Stomach (tissue), 8 donors: ENCODE measurements at regions not wholly inside any gene's neighbourhood (a gene's known extent, or its start where the extent isn't known, plus 50 kb on each side); places are given as distances from the start of the nearest gene placed in this dataset.

Experiments
- DNase-seq, 2 donors: peaks; one replicate each; pipeline versions ENCODE4 v3.0.0 to v3.0.0-alpha.2; 2013 to 2019
- H3K27ac ChIP-seq, 5 donors: fragments of 200-600 bp in 4 of 5; sonication (generic) in 4 of 5; one replicate each; pipeline ENCODE4 v1.5.1; 2013 to 2019; ENCODE audit warnings: mild to moderate bottlenecking in 1 of 5, moderate library complexity in 1 of 5
- H3K27me3 ChIP-seq, 3 donors: fragments of 200-600 bp; sonication (generic); one replicate each; pipeline ENCODE4 v1.5.1; 2017 to 2019; ENCODE audit warnings: mixed run types in 1 of 3
- H3K36me3 ChIP-seq, 4 donors: fragments of 200-600 bp; sonication (generic); 1 replicate in 3 of 4; 2 replicates in 1 of 4; pipeline ENCODE4 v1.5.1; 2016 to 2019
- H3K4me1 ChIP-seq, 4 donors: fragments of 200-600 bp; sonication (generic); one replicate each; pipeline ENCODE4 v1.5.1; 2016 to 2019
- H3K4me3 ChIP-seq, 4 donors: fragments of 200-600 bp; sonication (generic) in 3 of 4; one replicate each; pipeline ENCODE4 v1.5.1; 2016 to 2019; ENCODE audit warnings: mild to moderate bottlenecking in 1 of 4
- H3K9me3 ChIP-seq, 4 donors: fragments of 200-600 bp; sonication (generic); one replicate each; pipeline ENCODE4 v1.5.1; 2016 to 2019
- CTCF ChIP-seq, 7 experiments: fragments of 450-650 bp in 4 of 7; fragments of 200-600 bp in 3 of 7; sonication (generic) in 3 of 7; IDR thresholded peaks; one replicate each; pipeline ENCODE4 v1.5.1; 2016 to 2019; ENCODE audit warnings: antibody characterized with exemption in 7 of 7, control low read depth in 2 of 7, mild to moderate bottlenecking in 1 of 7
- EP300 ChIP-seq: sonication (generic); formaldehyde crosslinking; IDR thresholded peaks from one replicate; pipeline ENCODE4 v1.6.1; 2017; ENCODE audit warnings: antibody characterized with exemption
- POLR2A ChIP-seq, 4 donors: fragments of 450-650 bp; IDR thresholded peaks; one replicate each; pipeline ENCODE4 v1.6.1; 2016; ENCODE audit warnings: antibody characterized with exemption in 4 of 4, control low read depth in 2 of 4, mild to moderate bottlenecking in 1 of 4, moderate library complexity in 1 of 4
- POLR2AphosphoS5 ChIP-seq, 3 donors: sonication (generic); formaldehyde crosslinking; IDR thresholded peaks; one replicate each; pipeline ENCODE4 v1.6.1; 2016; ENCODE audit warnings: antibody characterized with exemption in 3 of 3
- WGBS, 5 donors: extraction: QIAGEN DNeasy Blood & Tissue Kit in 3 of 5; methylation state at CpG; one replicate each; pipeline versions ENCODE4 v1.1.5 to v1.1.7; 2013 to 2018; 5-methylcytosine and 5-hydroxymethylcytosine counted together
- intact Hi-C: fragments of 100-400 bp; cut with DNase I; formaldehyde crosslinking; loops from one replicate; pipeline ENCODE4 v1.15.1; 2023; ENCODE audit warnings: low total_unique reads
- donor health status: healthy with polysubstance abuse.
- donor health status: Bipolar disorder and iron deficiency.
- donor health status: healthy.

- no peak for DNase-seq
- TF ChIP-seq POLR2AphosphoS5 (IDR thresholded peaks at IDR 0.05) (no peak), EP300 (no peak), CTCF (IDR thresholded peaks at IDR 0.05) (no peak), POLR2A (IDR thresholded peaks at IDR 0.05) (no peak)
- Histone ChIP-seq H3K27ac (no peak overlapping the region), H3K4me3 (no peak overlapping the region), H3K9me3 (peaks cover 0 to 17% (median 9%) of the 10 kb centered on the region in 4 donors), H3K36me3 (no peaks in the 10 kb centered on the region), H3K27me3 (no peaks in the 10 kb centered on the region), H3K4me1 (no peaks in the 10 kb centered on the region)
- intact Hi-C loops = no loop called here
- 43 to 50% (median 48%) methylated on average over 4 of the region's 4 CpGs for WGBS, 5 donors
These were observed 69.0 kb upstream of the IRX1 start for GRCh38 chr5:3526551-3527185.

- no peaks in the 10 kb centered on the region for H3K36me3 ChIP-seq
- H3K9me3 ChIP-seq = peaks cover 0 to 17% (median 9%) of the 10 kb centered on the region in 4 donors
- no peak overlapping the region for H3K4me3 ChIP-seq
- intact Hi-C loops = no loop called here
- whole genome bisulfite sequencing, 5 donors = 77 to 93% (median 90%) methylated on average over 3 of the region's 3 CpGs
- TF ChIP-seq CTCF (IDR thresholded peaks at IDR 0.05) (no peak), EP300 (no peak), POLR2AphosphoS5 (IDR thresholded peaks at IDR 0.05) (no peak), POLR2A (IDR thresholded peaks at IDR 0.05) (no peak)
- DNase-seq = no peak
- H3K27ac ChIP-seq = no peak overlapping the region
- H3K27me3 ChIP-seq = no peaks in the 10 kb centered on the region
- no peaks in the 10 kb centered on the region for H3K4me1 ChIP-seq
These were observed 73.1 kb upstream of the IRX1 start for GRCh38 chr5:3522491-3522890.

- Histone ChIP-seq H3K27me3 (peaks cover 0 to 5% (median 0%) of the 10 kb centered on the region in 3 donors), H3K9me3 (peaks cover 0 to 1% (median under 1%) of the 10 kb centered on the region in 4 donors), H3K27ac (no peak overlapping the region), H3K36me3 (no peaks in the 10 kb centered on the region), H3K4me3 (no peak overlapping the region), H3K4me1 (no peaks in the 10 kb centered on the region)
- intact Hi-C loops = no loop called here
- DNase-seq = no peak
- TF ChIP-seq POLR2AphosphoS5 (IDR thresholded peaks at IDR 0.05) = no peak
- TF ChIP-seq POLR2A (IDR thresholded peaks at IDR 0.05) = no peak
- no peak for TF ChIP-seq CTCF (IDR thresholded peaks at IDR 0.05)
- TF ChIP-seq EP300 = no peak
- 80 to 91% (median 84%) methylated on average over 9 of the region's 9 CpGs for WGBS, 5 donors
These were observed 77.1 kb upstream of the IRX1 start for GRCh38 chr5:3518576-3518975.

GRCh38 chr5:3518051-3518450 is 77.6 kb upstream of the IRX1 start:
- Histone ChIP-seq H3K27me3 (peaks cover 0 to 7% (median 0%) of the 10 kb centered on the region in 3 donors), H3K9me3 (no peaks in the 10 kb centered on the region), H3K27ac (no peak overlapping the region), H3K4me1 (no peaks in the 10 kb centered on the region), H3K4me3 (no peak overlapping the region), H3K36me3 (no peaks in the 10 kb centered on the region)
- intact Hi-C loops = no loop called here
- 76 to 90% (median 83%) methylated on average over 11 of the region's 11 CpGs for WGBS, 5 donors
- TF ChIP-seq POLR2A (IDR thresholded peaks at IDR 0.05) (no peak), POLR2AphosphoS5 (IDR thresholded peaks at IDR 0.05) (no peak), CTCF (IDR thresholded peaks at IDR 0.05) (no peak), EP300 (no peak)
- no peak for DNase-seq
